ENCODE measurements at regions not wholly inside any gene's neighbourhood (a gene's known extent, or its start where the extent isn't known, plus 50 kb on each side); places are given as distances from the start of the nearest gene placed in this dataset.

- no peak for TF ChIP-seq ZNF512 (CRISPR knock-in tag; IDR thresholded peaks at IDR 0.05; ENCODE audit: borderline replicate concordance)
Measured at GRCh38 chr6:81906041-81906440, 153.6 kb upstream of the TENT5A start (continued).

- DNase-seq (ENCODE audit: low spot score) (no peak), ATAC-seq (no peak)
- TF ChIP-seq FOXK1 (CRISPR knock-in tag; IDR thresholded peaks at IDR 0.05) (no peak), TEAD1 (CRISPR knock-in tag; IDR thresholded peaks at IDR 0.05) (no peak), ZNF317 (CRISPR knock-in tag; IDR thresholded peaks at IDR 0.05; ENCODE audit: borderline replicate concordance, low read depth) (no peak), FOXP4 (CRISPR knock-in tag; IDR thresholded peaks at IDR 0.05) (no peak), CTCF (IDR thresholded peaks at IDR 0.05) (no peak), MLX (CRISPR knock-in tag; IDR thresholded peaks at IDR 0.05) (no peak), JUN (CRISPR knock-in tag; IDR thresholded peaks at IDR 0.05) (no peak), ZNF281 (CRISPR knock-in tag; IDR thresholded peaks at IDR 0.05) (no peak), ZNF423 (CRISPR knock-in tag; IDR thresholded peaks at IDR 0.05) (no peak), ZNF512 (CRISPR knock-in tag; IDR thresholded peaks at IDR 0.05; ENCODE audit: borderline replicate concordance) (no peak), HMGA2 (CRISPR knock-in tag; IDR thresholded peaks at IDR 0.05) (no peak), JAZF1 (CRISPR knock-in tag; IDR thresholded peaks at IDR 0.05) (no peak), ZNF121 (CRISPR knock-in tag; IDR thresholded peaks at IDR 0.05) (no peak), CBFB (CRISPR knock-in tag; IDR thresholded peaks at IDR 0.05; ENCODE audit: low read depth) (no peak)
- Mint-ChIP-seq H3K27ac (no peak overlapping the region), H3K4me1 (peaks cover 21% of the 10 kb centered on the region), H3K4me3 (no peak overlapping the region), H3K36me3 (no peaks in the 10 kb centered on the region), H3K27me3 (ENCODE audit: low read depth) (no peaks in the 10 kb centered on the region), H3K9me3 (peaks cover 19% of the 10 kb centered on the region)
- CTCF ChIA-PET: no interaction called here
- POLR2A ChIA-PET: no interaction called here
Measured at GRCh38 chr6:81901551-81901966, 149.1 kb upstream of the TENT5A start.

Measured in WTC11 (cell line).